ENCODE measurements at regions not wholly inside any gene's neighbourhood (a gene's known extent, or its start where the extent isn't known, plus 50 kb on each side); places are given as distances from the start of the nearest gene placed in this dataset.

DNA sequence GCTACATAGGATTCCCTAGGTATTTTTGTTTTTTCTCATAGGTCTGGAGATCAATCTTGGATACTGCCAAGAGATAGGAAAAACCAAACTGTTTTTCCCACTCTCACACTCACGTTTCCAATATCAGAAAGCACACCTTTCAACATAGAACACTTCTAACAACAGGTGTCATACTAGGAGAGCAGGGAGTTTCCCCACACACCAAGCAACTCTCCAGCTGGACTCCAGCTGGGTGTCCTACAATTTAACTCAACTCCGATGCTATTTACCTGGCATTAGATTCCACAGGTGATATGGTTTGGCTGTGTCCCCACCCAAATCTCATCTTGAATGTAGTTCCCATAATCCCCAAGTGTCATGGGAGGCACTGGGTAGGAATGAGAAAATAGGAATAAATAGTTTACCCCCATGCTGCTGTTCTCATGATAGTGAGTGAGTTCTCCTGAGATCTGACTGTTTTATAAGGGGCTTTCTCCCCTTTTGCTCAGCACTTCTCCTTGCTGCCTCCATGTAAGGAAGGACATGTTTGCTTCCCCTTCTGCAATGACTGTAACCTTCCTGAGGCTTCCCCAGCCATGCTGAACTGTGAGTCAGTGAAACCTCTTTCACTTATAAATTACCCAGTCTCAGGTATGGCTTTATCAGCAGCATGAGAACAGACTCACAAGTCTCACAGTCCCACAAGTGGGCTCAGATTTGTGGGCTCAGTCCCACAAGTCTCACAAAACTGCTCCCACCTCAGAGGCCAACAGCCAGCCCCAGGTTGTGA is 354.5 kb upstream of the THBS1 start:
- no TSS peak for BruUV-seq (replicated peaks)
- Histone ChIP-seq H3K9me1 (replicated peaks; ENCODE audit: control insufficient read depth, extremely low read depth, insufficient read depth, low read length) (no peaks in the 10 kb centered on the region), H3K79me2 (ENCODE audit: control insufficient read depth, insufficient read depth, low read length) (no peaks in the 10 kb centered on the region), H3K4me1 (ENCODE audit: control insufficient read depth, extremely low read depth, insufficient read depth, low read length) (peaks cover 26% of the 10 kb centered on the region), H3K4me3 (replicated peaks in 1 of 3; ENCODE audit: insufficient read depth in 1 of 3, low read depth in 1 of 3, low read length in 3 of 3) (no peak overlapping the region), H3K9ac (replicated peaks; ENCODE audit: extremely low read depth, insufficient read depth, low read length) (no peak overlapping the region), H3K4me2 (ENCODE audit: insufficient read depth, low read length) (no peak overlapping the region), H2AFZ (ENCODE audit: low read depth, low read length) (no peak overlapping the region), H4K20me1 (replicated peaks; ENCODE audit: control insufficient read depth, extremely low read depth, insufficient read depth, low read length) (no peaks in the 10 kb centered on the region), H3K9me3 (replicated peaks; ENCODE audit: control insufficient read depth, insufficient read depth, low read length) (no peaks in the 10 kb centered on the region), H3K27ac (ENCODE audit: insufficient read depth, low read depth, low read length) (no peak overlapping the region), H3K36me3 (ENCODE audit: control insufficient read depth in 2 of 2, extremely low read depth in 1 of 2, insufficient read depth in 2 of 2, low read length in 2 of 2) (no peaks in the 10 kb centered on the region), H3K27me3 (ENCODE audit: control insufficient read depth in 2 of 2, insufficient read depth in 2 of 2, low read length in 2 of 2) (no peaks in the 10 kb centered on the region)
- CTCF ChIA-PET, result interaction anchor here (1.0 kb wide), 1 partner anchor 15 kb away, joined by 3 read pairs; no protein-coding TSS in a partner anchor
- intact Hi-C loops (cut with micrococcal nuclease), result no loop called here
- FAIRE-seq (no peak), DNase-seq (ENCODE audit: low read depth, low spot score) (no peak)
- TF ChIP-seq EZH2 (IDR thresholded peaks at IDR 0.05; ENCODE audit: borderline replicate concordance, low read depth, low read length, severe bottlenecking), result no peak
- TF ChIP-seq MYC (IDR thresholded peaks at IDR 0.05; ENCODE audit: low read depth, low read length), result no peak
- TF ChIP-seq FOS (IDR thresholded peaks at IDR 0.05; ENCODE audit: borderline replicate concordance, insufficient read depth, low read length), result no peak
- POLR2A ChIA-PET, result no interaction called here
- dilution Hi-C loops (cut with MboI; ENCODE audit: extremely low pct_ligation_motif_present, low sequenced_read_pairs), result no loop called here

DNA sequence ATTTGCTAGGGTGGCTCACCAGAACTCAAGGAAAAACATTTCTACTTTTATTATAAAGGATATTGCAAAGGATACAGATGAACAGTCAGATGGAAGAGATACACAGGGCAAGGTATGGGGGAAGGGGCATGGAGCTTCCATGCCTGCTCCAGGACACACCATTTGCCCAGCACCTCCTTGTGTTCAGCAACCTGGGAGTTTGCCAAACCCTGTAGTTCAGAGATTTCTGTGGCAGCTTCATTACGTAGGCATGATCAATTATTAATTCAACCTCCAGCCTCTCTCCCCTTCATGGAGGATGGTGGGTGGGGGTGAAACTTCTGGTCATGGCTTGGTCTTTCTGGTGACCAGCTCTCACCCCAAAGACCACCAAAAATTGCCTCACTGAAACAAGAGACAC is 353.9 kb upstream of the THBS1 start:
- no peak overlapping the region for H3K9ac ChIP-seq (replicated peaks; ENCODE audit: extremely low read depth, insufficient read depth, low read length)
- FAIRE-seq (no peak), DNase-seq (ENCODE audit: low read depth, low spot score) (no peak)
- TF ChIP-seq EZH2 (IDR thresholded peaks at IDR 0.05; ENCODE audit: borderline replicate concordance, low read depth, low read length, severe bottlenecking) (no peak), POLR2A (IDR thresholded peaks at IDR 0.05; ENCODE audit: low read depth, low read length) (no peak)
- H3K9me3 ChIP-seq (replicated peaks; ENCODE audit: control insufficient read depth, insufficient read depth, low read length), result no peaks in the 10 kb centered on the region
- no peak overlapping the region for H2AFZ ChIP-seq (ENCODE audit: low read depth, low read length)
- H3K27me3 ChIP-seq (ENCODE audit: control insufficient read depth in 2 of 2, insufficient read depth in 2 of 2, low read length in 2 of 2), result no peaks in the 10 kb centered on the region
- peaks cover 31% of the 10 kb centered on the region for H3K4me1 ChIP-seq (ENCODE audit: control insufficient read depth, extremely low read depth, insufficient read depth, low read length)
- ChIA-PET POLR2A (no interaction called here), CTCF (no interaction called here)
- H3K79me2 ChIP-seq (ENCODE audit: control insufficient read depth, insufficient read depth, low read length), result no peaks in the 10 kb centered on the region
- no peak overlapping the region for H3K4me2 ChIP-seq (ENCODE audit: insufficient read depth, low read length)
- H4K20me1 ChIP-seq (replicated peaks; ENCODE audit: control insufficient read depth, extremely low read depth, insufficient read depth, low read length), result no peaks in the 10 kb centered on the region
- no TSS peak for BruUV-seq (replicated peaks)
- dilution Hi-C loops (cut with MboI; ENCODE audit: extremely low pct_ligation_motif_present, low sequenced_read_pairs), result no loop called here
- no peak overlapping the region for H3K27ac ChIP-seq (ENCODE audit: insufficient read depth, low read depth, low read length)
- H3K36me3 ChIP-seq (ENCODE audit: control insufficient read depth in 2 of 2, extremely low read depth in 1 of 2, insufficient read depth in 2 of 2, low read length in 2 of 2), result no peaks in the 10 kb centered on the region
- intact Hi-C loops (cut with micrococcal nuclease), result no loop called here
- no peak overlapping the region for H3K4me3 ChIP-seq (replicated peaks in 1 of 3; ENCODE audit: insufficient read depth in 1 of 3, low read depth in 1 of 3, low read length in 3 of 3)
- no peaks in the 10 kb centered on the region for H3K9me1 ChIP-seq (replicated peaks; ENCODE audit: control insufficient read depth, extremely low read depth, insufficient read depth, low read length)

Measured in endothelial cell of umbilical vein (primary cell).